Adrenal gland (tissue), 5 donors: ENCODE measurements at regions not wholly inside any gene's neighbourhood (a gene's known extent, or its start where the extent isn't known, plus 50 kb on each side); places are given as distances from the start of the nearest gene placed in this dataset.

Experiments
- POLR2A ChIP-seq, 2 donors: fragments of 450-650 bp; IDR thresholded peaks; one replicate each; pipeline ENCODE4 v1.6.1; 2017; ENCODE audit warnings: antibody characterized with exemption in 2 of 2, mild to moderate bottlenecking in 2 of 2, moderate library complexity in 1 of 2
- TF ChIP-seq, protein P1 (sequence below), 6 experiments: fragments of 450-650 bp in 4 of 6; fragments of 200-600 bp in 2 of 6; sonication (generic) in 1 of 6; IDR thresholded peaks; 1 replicate in 5 of 6; 2 replicates in 1 of 6; pipeline versions ENCODE4 v1.5.1 to v1.8.0; 2016 to 2021; ENCODE audit warnings: antibody characterized with exemption in 6 of 6, mild to moderate bottlenecking in 2 of 6, moderate library complexity in 1 of 6
- donor health status: DM: no; HTN: no; CAD: no.

DNA sequence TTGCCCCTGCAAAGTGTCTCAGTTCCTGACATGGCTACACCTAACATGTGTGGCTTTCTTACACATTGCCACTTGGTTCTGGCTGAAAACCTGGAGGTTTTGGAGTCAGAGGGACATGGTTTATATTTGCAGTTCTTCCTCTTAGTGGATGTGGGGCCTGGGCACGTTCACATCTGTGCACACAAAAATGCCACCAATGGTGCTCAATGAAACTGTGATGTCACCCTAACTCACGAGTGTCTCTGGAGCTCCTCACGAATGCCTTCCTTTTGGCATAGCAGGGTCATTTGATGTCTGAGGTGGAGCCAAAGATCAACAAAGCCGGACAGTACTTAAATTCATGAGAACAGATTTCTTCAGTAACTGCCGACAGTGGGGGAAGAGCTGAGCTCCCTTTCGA is 231.7 kb upstream of the HS6ST1 start:
- TF ChIP-seq, protein P1, sequence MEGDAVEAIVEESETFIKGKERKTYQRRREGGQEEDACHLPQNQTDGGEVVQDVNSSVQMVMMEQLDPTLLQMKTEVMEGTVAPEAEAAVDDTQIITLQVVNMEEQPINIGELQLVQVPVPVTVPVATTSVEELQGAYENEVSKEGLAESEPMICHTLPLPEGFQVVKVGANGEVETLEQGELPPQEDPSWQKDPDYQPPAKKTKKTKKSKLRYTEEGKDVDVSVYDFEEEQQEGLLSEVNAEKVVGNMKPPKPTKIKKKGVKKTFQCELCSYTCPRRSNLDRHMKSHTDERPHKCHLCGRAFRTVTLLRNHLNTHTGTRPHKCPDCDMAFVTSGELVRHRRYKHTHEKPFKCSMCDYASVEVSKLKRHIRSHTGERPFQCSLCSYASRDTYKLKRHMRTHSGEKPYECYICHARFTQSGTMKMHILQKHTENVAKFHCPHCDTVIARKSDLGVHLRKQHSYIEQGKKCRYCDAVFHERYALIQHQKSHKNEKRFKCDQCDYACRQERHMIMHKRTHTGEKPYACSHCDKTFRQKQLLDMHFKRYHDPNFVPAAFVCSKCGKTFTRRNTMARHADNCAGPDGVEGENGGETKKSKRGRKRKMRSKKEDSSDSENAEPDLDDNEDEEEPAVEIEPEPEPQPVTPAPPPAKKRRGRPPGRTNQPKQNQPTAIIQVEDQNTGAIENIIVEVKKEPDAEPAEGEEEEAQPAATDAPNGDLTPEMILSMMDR (IDR thresholded peaks at IDR 0.05) = no peak
- no peak for TF ChIP-seq POLR2A (IDR thresholded peaks at IDR 0.05)
